ENCODE measurements at regions not wholly inside any gene's neighbourhood (a gene's known extent, or its start where the extent isn't known, plus 50 kb on each side); places are given as distances from the start of the nearest gene placed in this dataset.
"Not testable (repeated sequence)": the region's sequence is repeated elsewhere in the genome, so short reads cannot be mapped to it uniquely, and the experiment has no call there.

DNA sequence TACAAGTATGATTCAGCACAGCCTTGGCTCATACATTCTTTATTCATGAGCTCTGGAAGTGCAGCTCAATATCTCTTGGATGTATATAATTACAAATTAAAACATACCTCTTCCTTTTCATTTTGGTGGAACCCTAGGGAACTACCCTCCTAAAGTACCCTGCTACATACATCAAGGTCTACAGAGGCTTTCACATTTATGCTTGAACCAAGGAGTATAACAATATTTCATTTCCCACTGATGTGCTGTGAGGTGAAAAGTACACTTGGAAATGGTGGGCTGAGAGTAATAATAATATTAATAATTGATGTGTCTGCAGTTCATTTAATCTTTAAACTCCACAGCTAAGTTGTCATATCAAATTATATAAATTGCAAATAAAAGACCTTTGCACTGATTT, 142.2 kb upstream of the LRRC3B start:
- DNase-seq (ENCODE audit: extremely low read depth, low read depth), result no peak
- TF ChIP-seq, protein P1, sequence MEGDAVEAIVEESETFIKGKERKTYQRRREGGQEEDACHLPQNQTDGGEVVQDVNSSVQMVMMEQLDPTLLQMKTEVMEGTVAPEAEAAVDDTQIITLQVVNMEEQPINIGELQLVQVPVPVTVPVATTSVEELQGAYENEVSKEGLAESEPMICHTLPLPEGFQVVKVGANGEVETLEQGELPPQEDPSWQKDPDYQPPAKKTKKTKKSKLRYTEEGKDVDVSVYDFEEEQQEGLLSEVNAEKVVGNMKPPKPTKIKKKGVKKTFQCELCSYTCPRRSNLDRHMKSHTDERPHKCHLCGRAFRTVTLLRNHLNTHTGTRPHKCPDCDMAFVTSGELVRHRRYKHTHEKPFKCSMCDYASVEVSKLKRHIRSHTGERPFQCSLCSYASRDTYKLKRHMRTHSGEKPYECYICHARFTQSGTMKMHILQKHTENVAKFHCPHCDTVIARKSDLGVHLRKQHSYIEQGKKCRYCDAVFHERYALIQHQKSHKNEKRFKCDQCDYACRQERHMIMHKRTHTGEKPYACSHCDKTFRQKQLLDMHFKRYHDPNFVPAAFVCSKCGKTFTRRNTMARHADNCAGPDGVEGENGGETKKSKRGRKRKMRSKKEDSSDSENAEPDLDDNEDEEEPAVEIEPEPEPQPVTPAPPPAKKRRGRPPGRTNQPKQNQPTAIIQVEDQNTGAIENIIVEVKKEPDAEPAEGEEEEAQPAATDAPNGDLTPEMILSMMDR (IDR thresholded peaks at IDR 0.05; ENCODE audit: low read depth, low read length, missing control alignments), result no peak
- H3K4me3 ChIP-seq (replicated peaks; ENCODE audit: low read depth, low read length), result no peak overlapping the region

DNA sequence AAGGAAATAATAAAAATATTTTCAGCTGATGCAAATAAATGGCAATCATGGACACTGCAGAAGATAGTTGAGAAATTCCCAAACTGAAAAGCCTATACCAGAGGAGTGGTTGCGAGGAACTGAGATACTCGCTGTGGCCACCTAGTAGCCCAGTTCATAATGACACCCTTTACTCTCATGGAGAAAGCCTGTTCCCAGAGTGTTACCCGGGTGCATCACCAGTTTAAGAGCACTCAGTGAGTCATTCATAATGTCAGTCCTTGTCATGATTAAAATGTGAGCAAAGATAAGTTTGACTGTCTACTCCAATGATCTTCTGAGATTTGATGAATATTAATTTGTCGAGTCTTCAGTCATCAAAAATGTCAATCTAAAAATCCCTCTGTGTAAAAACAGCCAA, 138.4 kb upstream of the LRRC3B start:
- no peak overlapping the region for H3K4me3 ChIP-seq (replicated peaks; ENCODE audit: low read depth, low read length)
- no peak for DNase-seq (ENCODE audit: extremely low read depth, low read depth)
- TF ChIP-seq, protein P1 (IDR thresholded peaks at IDR 0.05; ENCODE audit: low read depth, low read length, missing control alignments), result no peak

DNA sequence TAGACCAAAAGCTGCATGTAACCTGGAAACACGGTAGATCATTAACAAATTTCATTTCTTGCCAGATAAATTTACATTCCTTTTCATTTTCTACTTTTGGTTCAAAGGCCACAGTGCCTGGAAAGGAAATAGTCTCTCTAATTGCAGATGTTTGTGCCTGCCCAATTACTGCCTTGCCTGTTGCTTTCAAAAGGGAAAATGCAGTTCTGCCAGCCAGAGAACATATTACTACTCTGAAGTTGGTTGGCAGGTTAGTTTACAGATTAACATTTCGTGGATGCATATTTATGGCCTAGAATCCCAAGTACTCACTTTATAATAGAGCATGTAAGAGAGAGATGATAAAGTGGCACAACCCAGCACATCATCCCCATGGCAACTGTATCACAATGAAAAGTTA, 124.3 kb upstream of the LRRC3B start:
- no peak overlapping the region for H3K4me3 ChIP-seq (replicated peaks; ENCODE audit: low read depth, low read length)
- TF ChIP-seq, protein P1 (IDR thresholded peaks at IDR 0.05; ENCODE audit: low read depth, low read length, missing control alignments), result no peak
- no peak for DNase-seq (ENCODE audit: extremely low read depth, low read depth)

DNA sequence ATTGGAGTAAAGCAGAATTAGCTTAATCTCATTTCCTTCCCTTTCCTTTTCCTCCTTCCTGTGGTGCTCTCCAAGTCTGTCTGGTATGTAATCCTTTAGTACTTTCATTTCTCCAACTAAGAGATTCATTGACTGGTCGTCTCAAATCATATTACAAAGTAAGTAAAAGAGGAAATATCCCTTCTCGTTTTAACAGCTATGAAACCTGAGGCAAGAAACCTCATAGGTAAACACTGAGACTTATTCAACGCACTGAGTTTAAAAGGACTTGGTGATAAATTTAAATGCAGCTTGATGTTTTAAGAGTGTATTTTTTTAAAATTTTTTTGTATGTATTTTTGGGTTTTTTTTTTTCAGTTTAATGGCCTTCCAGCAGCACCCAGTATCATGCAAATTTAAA, 117.2 kb upstream of the LRRC3B start:
- TF ChIP-seq, protein P1 (IDR thresholded peaks at IDR 0.05; ENCODE audit: low read depth, low read length, missing control alignments), result no peak
- no peak for DNase-seq (ENCODE audit: extremely low read depth, low read depth)
- H3K4me3 ChIP-seq (replicated peaks; ENCODE audit: low read depth, low read length), result no peak overlapping the region

DNA sequence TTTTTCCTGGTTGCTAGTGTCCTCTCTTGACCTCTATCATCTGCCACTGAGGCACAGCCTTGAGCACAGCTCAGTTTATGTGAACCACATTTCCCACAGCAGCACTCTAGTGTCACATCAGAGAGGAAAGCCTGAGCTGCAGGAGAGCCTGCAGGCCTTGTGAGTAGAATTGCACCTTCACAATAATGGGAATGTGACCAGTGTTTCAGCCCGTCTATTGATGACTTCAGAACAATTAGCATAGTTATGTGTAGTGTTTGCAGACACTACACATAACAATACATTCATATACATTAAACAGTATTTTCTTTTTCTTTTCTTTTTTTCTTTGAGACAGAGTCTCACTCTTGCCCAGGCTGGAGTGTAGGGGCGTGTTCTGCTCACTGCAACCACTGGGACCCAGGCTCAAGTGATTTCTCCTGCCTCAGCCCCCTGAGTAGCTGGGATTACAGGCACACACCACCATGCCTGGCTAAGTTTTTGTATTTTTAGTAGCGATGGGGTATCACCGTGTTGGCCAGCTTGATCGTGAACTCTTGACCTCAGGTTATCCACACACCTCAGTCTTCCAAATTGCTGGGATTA, 108.0 kb upstream of the LRRC3B start:
- not testable (repeated sequence) for DNase-seq (ENCODE audit: extremely low read depth, low read depth); H3K4me3 ChIP-seq (replicated peaks; ENCODE audit: low read depth, low read length)

DNA sequence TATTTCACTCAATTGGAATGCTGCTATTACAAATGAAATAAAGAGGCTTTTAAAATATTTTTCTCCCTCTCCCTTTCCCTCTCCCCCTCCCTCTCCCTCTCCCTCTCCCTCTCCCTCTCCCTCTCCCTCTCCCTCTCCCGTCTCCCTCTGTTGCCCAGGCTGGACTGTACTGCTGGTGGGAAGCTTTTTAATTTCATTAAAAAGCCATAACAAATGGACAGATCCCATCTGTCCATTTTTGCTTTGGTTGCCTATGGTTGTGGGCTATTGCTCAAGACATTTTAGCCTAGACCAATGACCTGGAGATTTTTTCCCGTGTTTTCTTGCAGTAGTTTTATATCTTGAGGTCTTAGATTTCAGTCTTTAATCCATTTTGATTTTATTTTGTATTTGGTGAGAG, 107.2 kb upstream of the LRRC3B start:
- TF ChIP-seq, protein P1 (IDR thresholded peaks at IDR 0.05; ENCODE audit: low read depth, low read length, missing control alignments), result no peak
- DNase-seq (ENCODE audit: extremely low read depth, low read depth), result no peak

DNA sequence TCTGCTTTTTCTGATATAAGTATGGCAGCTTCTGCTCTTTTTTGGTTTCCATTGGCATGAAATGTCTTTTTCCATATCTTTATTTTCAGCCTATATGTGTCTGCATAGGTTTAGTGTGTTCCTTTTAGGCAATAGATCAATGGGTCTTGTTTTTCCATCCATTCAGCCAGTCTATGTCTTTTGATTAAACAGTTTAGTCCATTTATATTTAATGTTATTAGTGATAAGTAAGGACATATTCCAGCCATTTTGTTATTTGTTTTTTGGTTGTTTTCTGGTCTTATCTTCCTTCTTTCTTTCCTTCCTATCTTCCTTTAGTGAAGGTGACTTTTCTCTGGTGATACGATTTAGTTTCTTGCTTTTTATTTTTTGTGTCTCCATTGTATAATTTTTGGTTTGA, 101.3 kb upstream of the LRRC3B start:
- H3K4me3 ChIP-seq (replicated peaks; ENCODE audit: low read depth, low read length), result no peak overlapping the region
- TF ChIP-seq, protein P1 (IDR thresholded peaks at IDR 0.05; ENCODE audit: low read depth, low read length, missing control alignments), result no peak
- no peak for DNase-seq (ENCODE audit: extremely low read depth, low read depth)

More for the DNA sequence above, 107.2 kb upstream of the LRRC3B start:
- no peak overlapping the region for H3K4me3 ChIP-seq (replicated peaks; ENCODE audit: low read depth, low read length)
